Gastrocnemius medialis (tissue), 4 donors: ENCODE measurements at regions not wholly inside any gene's neighbourhood (a gene's known extent, or its start where the extent isn't known, plus 50 kb on each side); places are given as distances from the start of the nearest gene placed in this dataset.

Source experiments
- POLR2A ChIP-seq, 2 donors: fragments of 450-650 bp; IDR thresholded peaks; one replicate each; pipeline ENCODE4 v1.6.1; 2017; ENCODE audit warnings: antibody characterized with exemption in 2 of 2, mild to moderate bottlenecking in 2 of 2, moderate library complexity in 2 of 2
- TF ChIP-seq, protein P1 (sequence below), 5 experiments: fragments of 450-650 bp in 3 of 5; fragments of 200-600 bp in 2 of 5; sonication (generic) in 2 of 5; IDR thresholded peaks in 4 of 5; conservative IDR thresholded peaks in 1 of 5; 1 replicate in 4 of 5; 2 replicates in 1 of 5; pipeline ENCODE4 v1.5.1; 2016 to 2019; ENCODE audit warnings: antibody characterized with exemption in 5 of 5, mild to moderate bottlenecking in 3 of 5, moderate library complexity in 3 of 5

DNA sequence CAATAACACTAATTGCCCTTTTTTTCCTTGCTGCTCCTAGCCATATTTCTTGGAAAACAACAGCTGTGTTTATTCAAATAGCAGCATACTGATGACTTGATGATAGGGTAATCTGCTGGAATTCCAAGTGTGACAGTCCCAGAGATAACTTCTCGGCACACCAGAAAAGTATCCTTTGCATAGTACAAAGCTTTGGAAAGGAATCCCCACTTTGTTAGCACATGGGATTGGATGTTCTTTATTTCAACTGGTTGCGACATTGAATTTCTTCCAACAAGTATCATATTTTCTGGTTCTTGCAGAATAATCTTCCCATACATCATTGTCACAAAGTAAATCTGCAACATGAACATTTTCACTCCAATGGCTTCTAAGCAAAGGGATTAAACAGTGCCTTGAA lies 445.8 kb upstream of the ACVR2A start:
- TF ChIP-seq, protein P1, sequence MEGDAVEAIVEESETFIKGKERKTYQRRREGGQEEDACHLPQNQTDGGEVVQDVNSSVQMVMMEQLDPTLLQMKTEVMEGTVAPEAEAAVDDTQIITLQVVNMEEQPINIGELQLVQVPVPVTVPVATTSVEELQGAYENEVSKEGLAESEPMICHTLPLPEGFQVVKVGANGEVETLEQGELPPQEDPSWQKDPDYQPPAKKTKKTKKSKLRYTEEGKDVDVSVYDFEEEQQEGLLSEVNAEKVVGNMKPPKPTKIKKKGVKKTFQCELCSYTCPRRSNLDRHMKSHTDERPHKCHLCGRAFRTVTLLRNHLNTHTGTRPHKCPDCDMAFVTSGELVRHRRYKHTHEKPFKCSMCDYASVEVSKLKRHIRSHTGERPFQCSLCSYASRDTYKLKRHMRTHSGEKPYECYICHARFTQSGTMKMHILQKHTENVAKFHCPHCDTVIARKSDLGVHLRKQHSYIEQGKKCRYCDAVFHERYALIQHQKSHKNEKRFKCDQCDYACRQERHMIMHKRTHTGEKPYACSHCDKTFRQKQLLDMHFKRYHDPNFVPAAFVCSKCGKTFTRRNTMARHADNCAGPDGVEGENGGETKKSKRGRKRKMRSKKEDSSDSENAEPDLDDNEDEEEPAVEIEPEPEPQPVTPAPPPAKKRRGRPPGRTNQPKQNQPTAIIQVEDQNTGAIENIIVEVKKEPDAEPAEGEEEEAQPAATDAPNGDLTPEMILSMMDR (IDR thresholded peaks at IDR 0.05 in 4 of 5, conservative IDR thresholded peaks at IDR 0.05 in 1 of 5), result no peak
- TF ChIP-seq POLR2A (IDR thresholded peaks at IDR 0.05), result no peak
